ENCODE measurements at regions not wholly inside any gene's neighbourhood (a gene's known extent, or its start where the extent isn't known, plus 50 kb on each side); places are given as distances from the start of the nearest gene placed in this dataset.

DNA sequence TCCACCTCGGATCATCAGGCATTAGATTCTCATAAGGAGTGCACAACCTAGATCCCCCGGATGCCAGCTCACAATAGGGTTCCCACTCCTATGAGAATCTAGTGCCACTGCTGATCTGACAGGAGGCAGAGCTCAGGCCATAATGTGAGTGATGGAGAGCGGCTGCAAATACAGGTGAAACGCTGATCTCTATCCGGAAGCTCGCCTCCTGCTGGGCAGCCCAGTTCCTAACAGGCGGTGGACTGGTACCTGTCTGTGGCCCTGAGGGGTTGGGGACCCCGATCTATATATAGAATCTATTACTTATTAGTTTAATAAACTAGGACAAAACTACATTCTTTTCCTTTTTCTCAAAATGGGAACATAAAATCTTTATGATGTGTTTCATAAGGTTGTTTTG, 741.9 kb downstream of the RFPL4B start:
- no peak for DNase-seq (ENCODE audit: low spot score)

DNA sequence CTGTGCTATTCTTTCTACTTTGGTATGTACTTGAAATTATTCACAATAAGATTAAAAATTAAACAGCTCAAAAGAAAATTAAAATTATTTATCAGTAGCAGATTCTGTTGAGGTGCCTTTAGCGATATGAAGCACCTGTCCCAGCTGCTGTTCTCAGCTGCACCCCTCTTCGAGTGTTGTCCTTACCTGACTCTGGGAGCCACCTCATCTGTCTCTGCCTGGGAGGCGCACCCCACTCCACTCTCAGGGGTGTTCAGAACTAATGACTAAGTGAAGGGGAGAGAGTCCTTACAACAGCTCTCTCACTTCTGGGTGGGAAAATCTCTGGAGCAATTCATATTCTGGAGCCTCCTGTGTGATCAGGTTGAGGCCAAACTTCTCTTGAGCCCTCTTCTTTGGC, 745.7 kb downstream of the RFPL4B start:
- no peak for DNase-seq (ENCODE audit: low spot score)

DNA sequence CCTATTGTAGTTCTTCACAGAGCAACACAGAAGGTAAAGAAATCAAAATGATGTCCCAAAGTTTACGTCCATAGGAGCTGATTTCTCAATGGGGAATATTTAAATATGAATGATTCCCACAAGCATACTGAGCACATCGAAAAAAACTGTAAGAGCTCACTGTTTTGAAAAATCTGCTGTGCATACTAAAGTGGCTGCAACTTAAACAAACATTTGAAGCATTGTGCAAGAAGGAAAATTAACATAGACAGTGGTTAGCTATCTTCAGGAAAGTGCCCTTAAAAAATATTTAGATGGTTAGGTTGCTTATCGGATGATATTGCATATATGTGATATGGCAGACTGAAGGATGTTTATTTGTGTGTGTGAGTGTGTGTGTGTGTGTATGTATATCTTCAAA, 747.6 kb downstream of the RFPL4B start:
- no peak for DNase-seq (ENCODE audit: low spot score)

DNA sequence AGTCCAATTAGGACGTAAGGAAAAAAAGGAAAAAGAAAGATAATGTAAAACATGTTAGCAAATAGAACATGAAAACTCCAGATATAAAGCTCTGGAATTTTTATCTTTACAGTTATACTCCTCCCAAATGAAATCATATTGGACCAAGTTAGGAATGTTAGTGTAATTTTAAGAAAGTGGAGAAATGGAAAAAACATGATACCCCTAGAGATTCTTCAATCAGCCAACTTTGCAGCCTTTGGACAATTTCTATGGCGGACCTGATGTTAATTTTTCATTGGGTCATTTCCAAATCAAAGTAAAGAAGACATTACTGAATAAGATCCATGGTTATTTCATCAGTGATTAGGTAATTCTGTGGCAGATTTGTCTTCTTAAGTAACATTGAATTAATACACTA, 748.7 kb downstream of the RFPL4B start:
- no peak for DNase-seq (ENCODE audit: low spot score)

- no peak for DNase-seq (ENCODE audit: low spot score)
Measured at GRCh38 chr6:113102761-113103160, 754.4 kb upstream of the MARCKS start.

- no peak for DNase-seq (ENCODE audit: low spot score)
Measured at GRCh38 chr6:113103634-113104361, 753.3 kb upstream of the MARCKS start.

GRCh38 chr6:113104541-113104940, 752.6 kb upstream of the MARCKS start:
- no peak for DNase-seq (ENCODE audit: low spot score)

DNA sequence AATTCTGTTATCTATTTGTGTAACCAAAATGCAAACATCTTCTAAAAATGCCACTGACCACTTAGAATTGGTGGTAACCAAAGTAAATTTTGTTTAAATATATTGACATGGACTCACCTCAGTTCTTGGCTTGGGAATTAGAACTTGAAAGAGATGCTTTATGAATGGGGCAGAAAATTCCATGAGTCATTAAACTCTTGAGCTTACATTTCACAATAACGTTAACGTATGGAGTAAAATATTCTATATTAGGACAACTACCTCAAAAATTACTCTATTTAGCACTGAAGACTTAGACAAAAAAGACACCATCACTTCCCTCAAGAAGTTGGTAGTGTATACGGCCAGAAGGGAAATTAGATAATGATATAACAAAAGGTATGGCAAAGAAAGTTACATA, 752.2 kb upstream of the MARCKS start:
- no peak for DNase-seq (ENCODE audit: low spot score)

DNA sequence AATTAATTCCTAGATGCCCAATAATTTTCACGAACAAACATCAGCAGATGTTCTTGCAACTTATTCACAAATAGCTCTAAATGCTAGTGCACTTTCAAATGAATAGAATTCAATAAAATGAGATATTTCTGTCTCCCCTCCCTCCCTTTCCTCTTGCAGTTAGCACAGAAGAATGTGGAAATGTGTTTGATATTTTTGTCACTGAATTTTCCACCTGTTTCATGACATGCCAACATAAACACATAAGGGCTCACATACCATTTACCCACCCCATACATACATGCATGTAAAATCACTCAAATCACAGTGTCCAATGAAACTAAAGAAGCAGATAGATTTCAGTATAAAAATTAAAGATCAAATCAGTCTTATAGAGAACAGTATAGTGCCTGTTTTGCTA, 746.9 kb upstream of the MARCKS start:
- DNase-seq (ENCODE audit: low spot score) = no peak

GRCh38 chr6:113111550-113111949, 745.6 kb upstream of the MARCKS start:
- no peak for DNase-seq (ENCODE audit: low spot score)

- DNase-seq (ENCODE audit: low spot score) = no peak
Measured at GRCh38 chr6:113112086-113112485, 745.1 kb upstream of the MARCKS start.

GRCh38 chr6:113115196-113115595, 741.9 kb upstream of the MARCKS start:
- no peak for DNase-seq (ENCODE audit: low spot score)

GRCh38 chr6:113120224-113120581, 736.9 kb upstream of the MARCKS start:
- DNase-seq (ENCODE audit: low spot score) = no peak

DNA sequence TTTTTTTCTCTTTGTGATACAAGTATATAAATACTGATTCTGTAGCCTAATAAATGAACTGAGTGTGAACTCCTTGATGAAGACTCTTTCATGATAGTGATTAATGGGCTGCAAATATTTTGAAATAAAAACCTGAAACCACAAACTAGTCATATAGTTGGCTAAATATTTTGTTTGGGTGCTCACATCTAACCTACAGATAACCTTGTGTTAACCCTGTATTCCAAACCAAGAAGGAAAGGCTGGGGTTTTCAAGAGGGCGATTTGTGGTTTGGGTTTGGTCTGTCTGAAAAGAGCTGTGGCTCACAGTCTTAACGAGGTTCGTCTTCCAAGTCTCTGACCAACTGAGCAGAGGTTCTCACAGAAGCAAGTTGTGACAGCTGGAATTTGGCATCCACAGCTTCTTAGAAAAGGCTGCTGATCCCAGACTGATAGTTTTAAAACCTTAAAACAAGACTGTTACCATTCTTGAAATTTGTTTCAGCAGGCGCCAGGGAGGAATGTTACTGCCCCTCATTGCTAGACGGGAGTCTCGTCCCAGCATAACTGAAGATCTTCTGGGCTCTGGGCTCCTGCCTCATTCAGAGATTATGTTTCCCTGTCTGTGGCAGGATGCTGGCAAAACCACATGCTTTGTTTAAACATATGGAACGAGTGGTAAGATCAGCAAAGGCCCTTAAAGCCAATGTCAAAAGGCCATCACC, 736.4 kb upstream of the MARCKS start:
- no peak for DNase-seq (ENCODE audit: low spot score)

GRCh38 chr6:113121571-113121970, 735.6 kb upstream of the MARCKS start:
- no peak for DNase-seq (ENCODE audit: low spot score)

DNA sequence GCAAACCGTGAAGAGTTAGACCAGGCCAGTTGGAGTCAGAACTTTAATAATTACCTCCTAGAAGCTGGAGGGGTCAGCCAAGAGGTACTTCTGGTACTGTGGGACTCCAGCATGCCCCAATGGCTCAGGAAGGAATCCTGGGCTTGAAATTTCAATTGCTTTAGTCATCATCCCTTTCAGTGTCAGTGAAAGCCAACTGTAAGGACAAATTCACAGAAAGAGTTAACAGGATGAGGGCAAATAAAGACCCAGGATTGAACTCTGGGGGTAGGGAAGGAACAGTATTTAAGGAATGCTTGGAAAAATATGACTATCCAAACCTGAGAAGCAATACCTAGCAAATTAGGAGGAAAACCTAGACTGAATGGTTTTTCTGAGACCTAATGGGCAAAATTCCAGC, 735.1 kb upstream of the MARCKS start:
- no peak for DNase-seq (ENCODE audit: low spot score)

DNA sequence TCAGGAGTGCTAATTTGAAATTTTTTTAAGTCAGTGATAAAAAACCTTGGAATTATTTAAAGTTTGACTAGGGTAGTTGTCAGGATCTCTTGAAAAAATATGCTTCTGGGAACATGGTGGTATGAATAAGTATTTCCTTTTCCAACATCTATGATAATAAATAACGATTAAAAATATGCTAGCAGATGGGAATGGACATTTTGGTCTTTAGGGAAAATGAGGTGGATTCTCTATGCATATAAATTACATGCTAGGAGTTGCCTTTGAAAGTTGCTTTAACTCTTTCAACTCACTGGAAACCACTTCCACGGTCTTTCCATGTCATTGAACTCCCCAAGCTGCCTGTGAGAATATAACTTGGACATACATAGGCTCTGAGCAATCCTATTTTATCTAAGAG, 731.5 kb upstream of the MARCKS start:
- no peak for DNase-seq (ENCODE audit: low spot score)

- DNase-seq (ENCODE audit: low spot score) = peak; percentile 51
Measured at GRCh38 chr6:113127786-113128419, 729.2 kb upstream of the MARCKS start.

DNA sequence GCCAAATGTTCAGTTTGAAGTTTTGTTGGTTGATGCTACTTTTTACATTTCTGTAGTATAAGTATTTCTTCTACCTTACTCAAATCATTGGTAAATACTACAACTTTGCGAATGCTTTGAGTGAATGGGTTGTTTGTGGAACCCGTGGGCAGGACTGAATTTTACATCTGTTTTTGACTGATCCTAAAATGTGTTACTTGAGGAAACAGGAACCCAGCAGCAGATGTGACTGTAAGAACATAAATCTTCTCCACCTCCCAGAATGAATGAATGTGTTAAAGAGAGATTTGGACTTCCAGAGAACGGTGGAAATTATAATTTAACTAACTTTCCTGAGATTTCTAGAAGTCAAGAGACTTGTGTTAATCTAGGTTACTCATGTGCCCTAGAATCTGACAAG, 728.5 kb upstream of the MARCKS start:
- no peak for DNase-seq (ENCODE audit: low spot score)

DNA sequence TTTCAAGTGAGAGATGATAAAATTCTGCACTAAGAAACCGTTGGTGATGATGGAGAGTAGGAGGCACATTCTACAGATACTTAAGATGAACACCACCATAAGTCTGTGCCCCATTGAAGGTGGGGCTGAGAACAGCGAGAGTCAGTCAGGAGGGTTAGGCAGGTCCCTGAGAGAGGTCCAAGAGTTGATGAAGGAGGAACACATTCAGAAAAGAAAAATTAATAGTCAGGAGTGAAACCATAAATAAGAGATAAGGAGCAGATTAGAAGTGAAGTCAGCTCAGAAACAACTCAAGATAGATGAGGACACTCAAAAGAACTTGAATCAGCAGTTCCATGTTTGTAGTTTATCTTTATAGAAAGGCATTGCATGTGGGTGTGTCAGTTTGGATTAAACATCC, 727.2 kb upstream of the MARCKS start:
- DNase-seq (ENCODE audit: low spot score) = no peak

DNA sequence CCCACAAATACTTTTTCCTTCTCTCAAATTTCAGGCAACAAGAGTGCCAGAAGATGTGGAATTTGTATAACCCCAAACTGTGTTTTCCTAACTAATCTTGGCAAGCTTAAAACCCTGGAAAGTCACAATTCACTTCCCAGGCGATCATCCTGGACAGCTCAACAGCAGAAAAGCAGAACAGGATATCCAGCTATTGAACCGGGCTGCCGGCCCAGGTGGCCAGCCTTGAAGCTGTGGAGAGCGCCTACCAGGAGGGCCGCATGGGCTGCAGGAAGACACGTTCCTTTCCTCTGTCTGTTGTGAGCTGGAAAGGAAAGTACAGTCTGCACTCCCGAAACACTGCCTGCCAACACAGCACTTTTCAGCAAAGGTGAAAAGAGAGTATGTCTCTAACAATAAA, 719.7 kb upstream of the MARCKS start:
- no peak for DNase-seq (ENCODE audit: low spot score)

DNA sequence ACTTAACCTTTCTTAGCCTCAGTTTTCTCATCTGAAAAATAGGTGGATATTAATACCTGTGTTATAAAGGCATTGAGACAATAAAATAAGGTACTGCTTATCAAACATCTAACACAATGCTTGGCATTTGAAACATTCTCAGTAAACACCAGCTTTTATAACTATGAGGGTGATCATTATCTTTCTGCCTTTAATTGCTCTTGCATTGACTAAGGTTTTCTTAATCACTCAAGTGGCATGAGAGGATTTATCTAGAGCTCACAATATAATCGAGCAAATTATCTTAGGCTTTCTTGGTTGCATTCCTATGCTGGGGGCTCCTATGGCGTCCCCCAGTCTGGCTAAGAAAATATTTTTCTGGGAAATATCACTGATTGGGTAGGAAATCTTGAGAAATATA, 716.4 kb upstream of the MARCKS start:
- DNase-seq (ENCODE audit: low spot score) = no peak

- DNase-seq (ENCODE audit: low spot score) = no peak
Measured at GRCh38 chr6:113141901-113142300, 715.2 kb upstream of the MARCKS start.
